ENCODE measurements at regions not wholly inside any gene's neighbourhood (a gene's known extent, or its start where the extent isn't known, plus 50 kb on each side); places are given as distances from the start of the nearest gene placed in this dataset.

DNA sequence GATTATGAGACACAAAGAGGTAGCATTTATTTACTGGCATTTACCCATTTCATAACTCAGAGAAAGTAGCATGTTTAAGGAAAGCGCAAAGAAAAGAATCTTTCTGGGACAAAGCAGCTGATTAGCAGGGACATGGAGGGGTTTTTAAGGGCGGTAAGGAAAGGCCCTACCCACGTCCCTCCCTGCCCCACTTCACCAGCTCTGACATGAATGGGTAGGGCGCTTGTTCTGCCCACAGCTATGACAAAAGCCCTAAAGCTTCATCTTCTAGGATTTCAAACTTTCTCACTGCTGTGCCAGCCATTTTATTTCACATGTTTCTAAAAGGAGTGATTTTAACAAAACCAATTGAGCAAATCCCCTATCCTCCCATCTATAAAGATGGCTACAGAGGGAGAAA lies 406.9 kb upstream of the KLF6 start:
- Mint-ChIP-seq H3K4me1 (peaks cover 3 to 4% of the 10 kb centered on the region in 2 experiments; a peak in 3 of 4 replicates), H3K4me3 (no peak overlapping the region), H3K27me3 (ENCODE audit: low read depth) (no peaks in the 10 kb centered on the region), H3K36me3 (ENCODE audit: insufficient read depth in 1 of 3, low read depth in 3 of 3) (no peaks in the 10 kb centered on the region; a peak in 1 of 7 replicates), H3K9me3 (no peaks in the 10 kb centered on the region), H3K27ac (no peak overlapping the region; a peak in 1 of 7 replicates)
- no peak overlapping the region for H3K4me2 ChIP-seq (ENCODE audit: insufficient read depth, insufficient read length, low read length)
- H2BK120ac ChIP-seq (ENCODE audit: low read depth, low read length, poor library complexity, severe bottlenecking): no peak overlapping the region
- no peak overlapping the region for H2AK5ac ChIP-seq (ENCODE audit: insufficient read length, low read length)
- no peaks in the 10 kb centered on the region for H4K20me1 ChIP-seq (ENCODE audit: control insufficient read depth, insufficient read depth, insufficient read length)
- H3K79me1 ChIP-seq (ENCODE audit: insufficient read depth, low read depth, low read length, poor library complexity, severe bottlenecking): no peaks in the 10 kb centered on the region
- WGBS (ENCODE audit: extremely low coverage, insufficient read length, low lambda C conversion rate): no CpG with 5 or more reads among the region's 4 CpGs
- DNase-seq: no peak
- no peak overlapping the region for H2BK5ac ChIP-seq (ENCODE audit: insufficient read length, low read length)
- no peak overlapping the region for H3K27ac ChIP-seq (ENCODE audit: insufficient read length, low read depth, low read length)
- no peak overlapping the region for H3K23ac ChIP-seq (ENCODE audit: insufficient read length, low read depth, low read length)
- no peaks in the 10 kb centered on the region for H3K4me1 ChIP-seq (ENCODE audit: insufficient read depth, low read length)
- H4K8ac ChIP-seq (replicated peaks; ENCODE audit: insufficient read length, low read depth, low read length): no peak overlapping the region
- H3K23me2 ChIP-seq (ENCODE audit: insufficient read length, low read depth, low read length, poor library complexity, severe bottlenecking): no peaks in the 10 kb centered on the region
- H3K9me3 ChIP-seq (ENCODE audit: control insufficient read depth, low read depth, low read length): no peaks in the 10 kb centered on the region
- H4K5ac ChIP-seq (ENCODE audit: insufficient read length, low read depth, low read length): no peak overlapping the region
- H2BK12ac ChIP-seq (ENCODE audit: insufficient read length, low read depth, low read length): no peak overlapping the region
- no peaks in the 10 kb centered on the region for H3K79me2 ChIP-seq (ENCODE audit: insufficient read depth, low read length)
- no peak overlapping the region for H3T11ph ChIP-seq (ENCODE audit: low read length)
- H3K18ac ChIP-seq (ENCODE audit: insufficient read length, low read depth, low read length): no peak overlapping the region
- TF ChIP-seq CTCF (conservative IDR thresholded peaks at IDR 0.05): no peak
- no peak overlapping the region for H3K4ac ChIP-seq (ENCODE audit: low read depth, low read length)
- no peak overlapping the region for H2BK20ac ChIP-seq (ENCODE audit: low read depth, low read length, poor library complexity, severe bottlenecking)
- H2AFZ ChIP-seq (ENCODE audit: low read length): no peak overlapping the region
- H3K14ac ChIP-seq (ENCODE audit: insufficient read depth, low read length): no peak overlapping the region
- no peak overlapping the region for H3K9ac ChIP-seq (ENCODE audit: extremely low read depth, insufficient read length, low read length)
- no peak overlapping the region for H3K56ac ChIP-seq (ENCODE audit: insufficient read length, low read depth, low read length)
- no peaks in the 10 kb centered on the region for H3K27me3 ChIP-seq (ENCODE audit: insufficient read depth, low read length)
- no peak overlapping the region for H2BK15ac ChIP-seq (ENCODE audit: low read depth, low read length)
- no peak overlapping the region for H4K91ac ChIP-seq (ENCODE audit: insufficient read length, low read depth, low read length)
